H9 (cell line): ENCODE measurements at regions not wholly inside any gene's neighbourhood (a gene's known extent, or its start where the extent isn't known, plus 50 kb on each side); places are given as distances from the start of the nearest gene placed in this dataset.

Experiments used
- DNase-seq: peaks from one replicate; pipeline ENCODE4 v3.0.0-alpha.2; 2017
- H2AFZ ChIP-seq: one replicate; pipeline ENCODE4 v1.6.1; 2013; ENCODE audit warnings: mild to moderate bottlenecking, low read length, control low read depth, moderate library complexity
- H2AK5ac ChIP-seq: 2 replicates; pipeline ENCODE4 v1.6.1; 2013; ENCODE audit warnings: low read length, control low read depth, mixed read lengths; ENCODE audit not compliant: insufficient read length
- H2BK120ac ChIP-seq: one replicate; pipeline ENCODE4 v1.6.1; 2013; ENCODE audit warnings: low read depth, mild to moderate bottlenecking, low read length, control low read depth, inconsistent platforms; ENCODE audit not compliant: poor library complexity, severe bottlenecking
- H2BK12ac ChIP-seq: 2 replicates; pipeline ENCODE4 v1.6.1; 2013; ENCODE audit warnings: low read length, control low read depth, mixed read lengths, low read depth; ENCODE audit not compliant: insufficient read length
- H2BK15ac ChIP-seq: 2 replicates; pipeline ENCODE4 v1.6.1; 2013; ENCODE audit warnings: low read depth, low read length, control low read depth
- H2BK20ac ChIP-seq: one replicate; pipeline ENCODE4 v1.6.1; 2013; ENCODE audit warnings: low read depth, mild to moderate bottlenecking, low read length, control low read depth, inconsistent platforms; ENCODE audit not compliant: poor library complexity, severe bottlenecking
- H2BK5ac ChIP-seq: 2 replicates; pipeline ENCODE4 v1.6.1; 2013; ENCODE audit warnings: low read length, control low read depth, mixed read lengths; ENCODE audit not compliant: insufficient read length
- H3K14ac ChIP-seq: 2 replicates; pipeline ENCODE4 v1.6.1; 2013; ENCODE audit warnings: low read length, control low read depth; ENCODE audit not compliant: insufficient read depth
- H3K18ac ChIP-seq: 2 replicates; pipeline ENCODE4 v1.6.1; 2013; ENCODE audit warnings: low read depth, mild to moderate bottlenecking, mixed read lengths, low read length, control low read depth; ENCODE audit not compliant: insufficient read length
- H3K23ac ChIP-seq: 2 replicates; pipeline ENCODE4 v1.6.1; 2013; ENCODE audit warnings: low read length, control low read depth, mixed read lengths, low read depth; ENCODE audit not compliant: insufficient read length
- H3K23me2 ChIP-seq: 2 replicates; pipeline ENCODE4 v1.6.1; 2013; ENCODE audit warnings: low read depth, mild to moderate bottlenecking, mixed read lengths, low read length, control low read depth; ENCODE audit not compliant: insufficient read length, poor library complexity, severe bottlenecking
- H3K27ac ChIP-seq: 2 replicates; pipeline ENCODE4 v1.5.1; 2013; ENCODE audit warnings: low read length, control low read depth, mixed read lengths, low read depth; ENCODE audit not compliant: insufficient read length
- H3K27me3 ChIP-seq: 2 replicates; pipeline ENCODE4 v1.6.1; 2013; ENCODE audit warnings: low read length, control low read depth, inconsistent platforms; ENCODE audit not compliant: insufficient read depth
- H3K4ac ChIP-seq: 2 replicates; pipeline ENCODE4 v1.6.1; 2013; ENCODE audit warnings: low read depth, mild to moderate bottlenecking, control low read depth, inconsistent platforms, low read length, moderate library complexity
- H3K4me1 ChIP-seq: 2 replicates; pipeline ENCODE4 v1.6.1; 2013; ENCODE audit warnings: low read length, control low read depth, inconsistent platforms; ENCODE audit not compliant: insufficient read depth
- H3K4me2 ChIP-seq: 2 replicates; pipeline ENCODE4 v1.6.1; 2013; ENCODE audit warnings: low read length, control low read depth, mixed read lengths; ENCODE audit not compliant: insufficient read length, insufficient read depth
- H3K56ac ChIP-seq: 2 replicates; pipeline ENCODE4 v1.6.1; 2013; ENCODE audit warnings: low read depth, mild to moderate bottlenecking, mixed read lengths, low read length, control low read depth; ENCODE audit not compliant: insufficient read length
- H3K79me1 ChIP-seq: 2 replicates; pipeline ENCODE4 v1.6.1; 2013; ENCODE audit warnings: low read depth, mild to moderate bottlenecking, moderate library complexity, low read length, control low read depth, inconsistent platforms; ENCODE audit not compliant: insufficient read depth, poor library complexity, severe bottlenecking
- H3K79me2 ChIP-seq: 2 replicates; pipeline ENCODE4 v1.6.1; 2013; ENCODE audit warnings: low read length, control low read depth, inconsistent platforms; ENCODE audit not compliant: insufficient read depth
- H3K9ac ChIP-seq: 2 replicates; pipeline ENCODE4 v1.6.1; 2013; ENCODE audit warnings: low read length, control low read depth, mixed read lengths; ENCODE audit not compliant: insufficient read length; ENCODE audit errors: extremely low read depth
- H3K9me3 ChIP-seq: one replicate; pipeline ENCODE4 v1.6.1; 2013; ENCODE audit warnings: low read depth, low read length, inconsistent platforms; ENCODE audit not compliant: control insufficient read depth
- H3T11ph ChIP-seq: one replicate; pipeline ENCODE4 v1.6.1; 2013; ENCODE audit warnings: mild to moderate bottlenecking, low read length, control low read depth, inconsistent platforms
- H4K20me1 ChIP-seq: one replicate; pipeline ENCODE4 v1.6.1; 2013; ENCODE audit not compliant: control insufficient read depth, insufficient read length, insufficient read depth
- H4K5ac ChIP-seq: 2 replicates; pipeline ENCODE4 v1.6.1; 2013; ENCODE audit warnings: low read depth, mild to moderate bottlenecking, mixed read lengths, low read length, control low read depth; ENCODE audit not compliant: insufficient read length
- H4K8ac ChIP-seq: replicated peaks from 2 replicates; pipeline ENCODE4 v1.6.1; 2013; ENCODE audit warnings: low read length, control low read depth, mixed read lengths, low read depth; ENCODE audit not compliant: insufficient read length
- H4K91ac ChIP-seq: 2 replicates; pipeline ENCODE4 v1.6.1; 2013; ENCODE audit warnings: low read depth, mild to moderate bottlenecking, moderate library complexity, mixed read lengths, low read length, control low read depth; ENCODE audit not compliant: insufficient read length
- H3K27ac Mint-ChIP-seq, 3 experiments: 2 replicates in 2 of 3; 3 replicates in 1 of 3; pipeline ENCODE4 v1.8.0; 2020 to 2021; ENCODE audit warnings: mixed read lengths in 3 of 3, mild to moderate bottlenecking in 1 of 3, moderate library complexity in 1 of 3
- H3K27me3 Mint-ChIP-seq: 2 replicates; pipeline ENCODE4 v1.8.0; 2021; ENCODE audit warnings: low read depth, mild to moderate bottlenecking, moderate library complexity, mixed read lengths
- H3K36me3 Mint-ChIP-seq, 3 experiments: 2 replicates in 2 of 3; 3 replicates in 1 of 3; pipeline ENCODE4 v1.8.0; 2020 to 2021; ENCODE audit warnings: low read depth in 3 of 3, mixed read lengths in 3 of 3; ENCODE audit not compliant: insufficient read depth in 1 of 3
- H3K4me1 Mint-ChIP-seq, 2 experiments: 2 replicates each; pipeline ENCODE4 v1.8.0; 2020; ENCODE audit warnings: mixed read lengths in 2 of 2
- H3K4me3 Mint-ChIP-seq, 2 experiments: 2 replicates in 1 of 2; 3 replicates in 1 of 2; pipeline ENCODE4 v1.8.0; 2020 to 2021; ENCODE audit warnings: mild to moderate bottlenecking in 2 of 2, mixed read lengths in 2 of 2, moderate library complexity in 1 of 2
- H3K9me3 Mint-ChIP-seq, 2 experiments: 2 replicates in 1 of 2; 3 replicates in 1 of 2; pipeline ENCODE4 v1.8.0; 2020; ENCODE audit warnings: mild to moderate bottlenecking in 2 of 2, mixed read lengths in 2 of 2, moderate library complexity in 1 of 2
- CTCF ChIP-seq: fragments of 200-600 bp; sonication (generic); conservative IDR thresholded peaks from 3 replicates; pipeline ENCODE4 v1.8.0; 2021; ENCODE audit warnings: antibody characterized with exemption, mild to moderate bottlenecking
- WGBS: extraction: QIAGEN DNeasy Blood & Tissue Kit; methylation state at CpG from one replicate; pipeline ENCODE4 v1.1.7; 2013; ENCODE audit warnings: missing lambda C conversion rate, low lambda C conversion rate, mixed read lengths; ENCODE audit not compliant: insufficient read length; ENCODE audit errors: extremely low coverage; 5-methylcytosine and 5-hydroxymethylcytosine counted together

GRCh38 chr11:34812905-34813576, 103.1 kb downstream of the APIP start:
- Histone ChIP-seq H2BK12ac (no peak overlapping the region), H3K79me1 (no peaks in the 10 kb centered on the region), H3K27me3 (no peaks in the 10 kb centered on the region), H2BK5ac (no peak overlapping the region), H4K20me1 (no peaks in the 10 kb centered on the region), H3K23me2 (no peaks in the 10 kb centered on the region), H2BK20ac (no peak overlapping the region), H3T11ph (no peak overlapping the region), H3K4me1 (no peaks in the 10 kb centered on the region), H3K18ac (no peak overlapping the region), H3K56ac (no peak overlapping the region), H3K4me2 (no peak overlapping the region), H2BK120ac (no peak overlapping the region), H3K79me2 (no peaks in the 10 kb centered on the region), H2BK15ac (no peak overlapping the region), H2AFZ (no peak overlapping the region), H3K9ac (no peak overlapping the region), H4K5ac (no peak overlapping the region), H4K8ac (no peak overlapping the region), H3K9me3 (no peaks in the 10 kb centered on the region), H3K27ac (no peak overlapping the region), H4K91ac (no peak overlapping the region), H3K4ac (no peak overlapping the region), H2AK5ac (no peak overlapping the region), H3K14ac (no peak overlapping the region), H3K23ac (no peak overlapping the region)
- Mint-ChIP-seq H3K4me1 (no peaks in the 10 kb centered on the region), H3K27ac (no peak overlapping the region), H3K9me3 (peaks cover 13 to 16% of the 10 kb centered on the region in 2 experiments; a peak in 3 of 5 replicates), H3K4me3 (no peak overlapping the region), H3K36me3 (peaks cover 5 to 37% (median 18%) of the 10 kb centered on the region in 3 experiments; a peak in 6 of 7 replicates), H3K27me3 (no peaks in the 10 kb centered on the region)
- TF ChIP-seq CTCF: no peak
- no peak for DNase-seq
- whole genome bisulfite sequencing: no CpG with 5 or more reads among the region's 1 CpG
